CD14-positive monocyte (primary cell): ENCODE measurements at regions not wholly inside any gene's neighbourhood (a gene's known extent, or its start where the extent isn't known, plus 50 kb on each side); places are given as distances from the start of the nearest gene placed in this dataset.

ENCODE experiments used
- DNase-seq, 3 donors: peaks; one replicate each; pipeline ENCODE4 v3.0.0-alpha.2; 2011 to 2022
- H2AFZ ChIP-seq: 2 replicates; pipeline ENCODE4 v1.6.0; 2012; ENCODE audit warnings: mild to moderate bottlenecking, low read depth, low read length, inconsistent platforms; ENCODE audit not compliant: insufficient read depth, poor library complexity, severe bottlenecking
- H3K27ac ChIP-seq, 2 donors: 1 replicate in 1 of 2; 2 replicates in 1 of 2; pipeline ENCODE4 v1.5.1; 2012 to 2013; ENCODE audit warnings: low read length in 2 of 2, control low read depth in 1 of 2, inconsistent platforms in 1 of 2, low read depth in 1 of 2, mild to moderate bottlenecking in 1 of 2
- H3K27me3 ChIP-seq, 2 donors: one replicate each; pipeline versions ENCODE4 v1.6.0 to v1.6.1; 2011 to 2013; ENCODE audit warnings: low read length in 2 of 2; ENCODE audit not compliant: control insufficient read depth in 2 of 2, insufficient read depth in 2 of 2
- H3K36me3 ChIP-seq, 2 donors: replicated peaks in 1 of 2; 1 replicate in 1 of 2; 2 replicates in 1 of 2; pipeline versions ENCODE4 v1.5.1 to v1.6.1; 2012 to 2013; ENCODE audit warnings: low read length in 2 of 2, control low read depth in 1 of 2, inconsistent platforms in 1 of 2, mild to moderate bottlenecking in 1 of 2; ENCODE audit not compliant: insufficient read depth in 2 of 2, control insufficient read depth in 1 of 2
- H3K4me1 ChIP-seq, 2 donors: 1 replicate in 1 of 2; 2 replicates in 1 of 2; pipeline versions ENCODE4 v1.5.1 to v1.6.1; 2012 to 2013; ENCODE audit warnings: low read length in 2 of 2, control low read depth in 1 of 2, inconsistent platforms in 1 of 2, mild to moderate bottlenecking in 1 of 2, moderate library complexity in 1 of 2; ENCODE audit not compliant: insufficient read depth in 2 of 2, control insufficient read depth in 1 of 2
- H3K4me2 ChIP-seq: replicated peaks from 2 replicates; pipeline ENCODE3; 2012; ENCODE audit warnings: low read length, moderate library complexity, mild to moderate bottlenecking; ENCODE audit not compliant: poor library complexity, severe bottlenecking; ENCODE audit errors: extremely low read depth
- H3K4me3 ChIP-seq, 3 experiments: fragments of 200-600 bp in 1 of 3; sonication (generic) in 1 of 3; replicated peaks in 1 of 3; 1 replicate in 2 of 3; 2 replicates in 1 of 3; pipeline ENCODE4 v1.5.1; 2011 to 2013; ENCODE audit warnings: low read length in 3 of 3, mild to moderate bottlenecking in 3 of 3, control low read depth in 2 of 3, low read depth in 2 of 3, inconsistent platforms in 1 of 3, moderate library complexity in 1 of 3
- H3K79me2 ChIP-seq: 2 replicates; pipeline ENCODE4 v1.6.0; 2012; ENCODE audit warnings: mild to moderate bottlenecking, control low read depth, inconsistent platforms, low read length, moderate library complexity; ENCODE audit not compliant: insufficient read depth
- H3K9ac ChIP-seq: 2 replicates; pipeline ENCODE4 v1.6.0; 2017; ENCODE audit warnings: low read length, mild to moderate bottlenecking; ENCODE audit not compliant: insufficient read depth, poor library complexity, severe bottlenecking
- H3K9me3 ChIP-seq, 2 donors: replicated peaks in 1 of 2; 1 replicate in 1 of 2; 2 replicates in 1 of 2; pipeline versions ENCODE4 v1.5.1 to v1.6.1; 2012 to 2013; ENCODE audit warnings: low read length in 2 of 2, control low read depth in 1 of 2; ENCODE audit not compliant: control insufficient read depth in 1 of 2, insufficient read depth in 1 of 2
- H4K20me1 ChIP-seq: 2 replicates; pipeline ENCODE4 v1.6.0; 2012; ENCODE audit warnings: mild to moderate bottlenecking, low read length, control low read depth, moderate library complexity; ENCODE audit not compliant: insufficient read depth
- H3K27ac Mint-ChIP-seq, 7 donors: one replicate each; pipeline ENCODE4 v1.8.0; 2020; ENCODE audit warnings: mild to moderate bottlenecking in 7 of 7, mixed read lengths in 7 of 7, moderate library complexity in 6 of 7, inconsistent platforms in 2 of 7
- H3K27me3 Mint-ChIP-seq, 3 donors: one replicate each; pipeline ENCODE4 v1.8.0; 2021 to 2022; ENCODE audit warnings: low read depth in 3 of 3, mild to moderate bottlenecking in 3 of 3, mixed read lengths in 3 of 3, moderate library complexity in 3 of 3, inconsistent platforms in 1 of 3
- H3K36me3 Mint-ChIP-seq, 2 donors: one replicate each; pipeline ENCODE4 v1.8.0; 2020; ENCODE audit warnings: mixed read lengths in 2 of 2, inconsistent platforms in 1 of 2, mild to moderate bottlenecking in 1 of 2
- H3K4me1 Mint-ChIP-seq: one replicate; pipeline ENCODE4 v1.8.0; 2020; ENCODE audit warnings: mild to moderate bottlenecking, mixed read lengths
- H3K4me3 Mint-ChIP-seq, 2 donors: one replicate each; pipeline ENCODE4 v1.8.0; 2020; ENCODE audit warnings: mild to moderate bottlenecking in 2 of 2, mixed read lengths in 2 of 2, moderate library complexity in 1 of 2
- H3K9me3 Mint-ChIP-seq, 7 donors: one replicate each; pipeline ENCODE4 v1.8.0; 2020 to 2022; ENCODE audit warnings: mixed read lengths in 7 of 7, mild to moderate bottlenecking in 6 of 7, moderate library complexity in 6 of 7, inconsistent platforms in 2 of 7
- CTCF ChIP-seq: fragments of 200-600 bp; IDR thresholded peaks from one replicate; pipeline ENCODE4 v1.8.0; 2022; ENCODE audit warnings: antibody characterized with exemption, mild to moderate bottlenecking
- WGBS: methylation state at CpG from one replicate; pipeline ENCODE4 v1.1.5; 2013; ENCODE audit warnings: missing lambda C conversion rate; ENCODE audit not compliant: insufficient coverage; 5-methylcytosine and 5-hydroxymethylcytosine counted together
- intact Hi-C, 2 donors: fragments of 100-400 bp; cut with micrococcal nuclease; formaldehyde crosslinking; loops; one replicate each; pipeline versions ENCODE4 v1.15.0 to v1.15.1; 2023

- Mint-ChIP-seq H3K4me3 (no peak overlapping the region), H3K27me3 (peaks cover 0 to 2% (median 1%) of the 10 kb centered on the region in 3 donors), H3K4me1 (no peaks in the 10 kb centered on the region), H3K36me3 (no peaks in the 10 kb centered on the region), H3K9me3 (peaks cover 0 to 3% (median 0%) of the 10 kb centered on the region in 7 donors), H3K27ac (no peak overlapping the region)
- Histone ChIP-seq H2AFZ (no peak overlapping the region), H3K27ac (no peak overlapping the region), H3K4me2 (no peak overlapping the region), H3K27me3 (no peaks in the 10 kb centered on the region), H3K36me3 (no peaks in the 10 kb centered on the region), H3K9ac (no peak overlapping the region), H3K9me3 (no peaks in the 10 kb centered on the region), H3K4me1 (no peaks in the 10 kb centered on the region), H4K20me1 (no peaks in the 10 kb centered on the region), H3K4me3 (no peak overlapping the region), H3K79me2 (no peaks in the 10 kb centered on the region)
- 71% methylated on average over 1 of the region's 4 CpGs for WGBS
- no peak for DNase-seq
- intact Hi-C loops: no loop called here
- no peak for TF ChIP-seq CTCF
These were observed 117.6 kb upstream of the CDC14C start for GRCh38 chr7:48806731-48807130.

GRCh38 chr7:48811071-48811470, 113.3 kb upstream of the CDC14C start:
- Mint-ChIP-seq H3K27me3 (peaks cover 0 to 1% (median under 1%) of the 10 kb centered on the region in 3 donors), H3K27ac (no peak overlapping the region), H3K9me3 (peaks cover 0 to 5% (median 3%) of the 10 kb centered on the region in 7 donors), H3K36me3 (no peaks in the 10 kb centered on the region), H3K4me3 (no peak overlapping the region), H3K4me1 (no peaks in the 10 kb centered on the region)
- no peak for DNase-seq
- TF ChIP-seq CTCF: no peak
- H3K4me2 ChIP-seq: no peak overlapping the region
- no peaks in the 10 kb centered on the region for H3K79me2 ChIP-seq
- H4K20me1 ChIP-seq: no peaks in the 10 kb centered on the region
- H3K9ac ChIP-seq: no peak overlapping the region
- no peak overlapping the region for H3K4me3 ChIP-seq
- no peaks in the 10 kb centered on the region for H3K27me3 ChIP-seq
- H3K9me3 ChIP-seq: no peaks in the 10 kb centered on the region
- WGBS: no CpG with 5 or more reads among the region's 2 CpGs
- H2AFZ ChIP-seq: no peak overlapping the region
- no peaks in the 10 kb centered on the region for H3K4me1 ChIP-seq
- intact Hi-C loops: no loop called here
- H3K27ac ChIP-seq: no peak overlapping the region
- no peaks in the 10 kb centered on the region for H3K36me3 ChIP-seq
